Activated CD8-positive, alpha-beta memory T cell treated with anti-CD3 and anti-CD28 coated beads, Interleukin-2, amount 10 ng/mL, durations not matched to agents 7 days and 5 days (primary cell): ENCODE measurements at regions not wholly inside any gene's neighbourhood (a gene's known extent, or its start where the extent isn't known, plus 50 kb on each side); places are given as distances from the start of the nearest gene placed in this dataset.

Experiments used
- ATAC-seq: fragments of 150-1000 bp; cut with Tn5 transposase; one replicate; pipeline ENCODE4 v1.10.0; 2021; ENCODE audit warnings: moderate library complexity
- CTCF ChIA-PET: fragments of 350-600 bp; sonication (Branson Sonifier 250); formaldehyde crosslinking; loops from one replicate; lab custom pipeline; 2021; ENCODE audit warnings: antibody characterized with exemption; lab: Charles Lee
- DNase-seq: peaks from one replicate; pipeline ENCODE4 v3.0.0-alpha.2; 2020
- H3K27ac Mint-ChIP-seq: one replicate; pipeline ENCODE4 v1.8.0; 2021; ENCODE audit warnings: mild to moderate bottlenecking, mixed read lengths
- H3K27me3 Mint-ChIP-seq: one replicate; pipeline ENCODE4 v1.8.0; 2021; ENCODE audit warnings: mixed read lengths
- H3K36me3 Mint-ChIP-seq: one replicate; pipeline ENCODE4 v1.8.0; 2021; ENCODE audit warnings: mild to moderate bottlenecking, mixed read lengths
- H3K4me1 Mint-ChIP-seq: one replicate; pipeline ENCODE4 v1.8.0; 2021; ENCODE audit warnings: mixed read lengths
- H3K4me3 Mint-ChIP-seq: one replicate; pipeline ENCODE4 v1.8.0; 2021; ENCODE audit warnings: mild to moderate bottlenecking, moderate library complexity, mixed read lengths
- H3K9me3 Mint-ChIP-seq: one replicate; pipeline ENCODE4 v1.8.0; 2022; ENCODE audit warnings: low read depth, mixed read lengths

- CTCF ChIA-PET = interaction anchor here (1.8 kb wide), 1 partner anchor 75 kb away, joined by 4 read pairs; no protein-coding TSS in a partner anchor
- no peak for ATAC-seq
Observed at GRCh38 chr12:53820514-53821306, 68.9 kb upstream of the CISTR start.

GRCh38 chr12:53824001-53824712 is 72.4 kb upstream of the CISTR start:
- Mint-ChIP-seq H3K4me3 (no peak overlapping the region), H3K36me3 (no peaks in the 10 kb centered on the region), H3K27ac (no peak overlapping the region), H3K27me3 (peaks cover 60% of the 10 kb centered on the region), H3K9me3 (no peaks in the 10 kb centered on the region), H3K4me1 (no peaks in the 10 kb centered on the region)
- DNase-seq = no peak
- CTCF ChIA-PET = no interaction called here
- no peak for ATAC-seq

More at GRCh38 chr12:53820514-53821306, 68.9 kb upstream of the CISTR start:
- H3K27me3 Mint-ChIP-seq = peaks cover 81% of the 10 kb centered on the region
- H3K4me3 Mint-ChIP-seq = no peak overlapping the region
- no peaks in the 10 kb centered on the region for H3K36me3 Mint-ChIP-seq
- H3K27ac Mint-ChIP-seq = no peak overlapping the region
- DNase-seq = no peak
- H3K4me1 Mint-ChIP-seq = no peaks in the 10 kb centered on the region
- no peaks in the 10 kb centered on the region for H3K9me3 Mint-ChIP-seq

- H3K9me3 Mint-ChIP-seq = no peaks in the 10 kb centered on the region
- no peak overlapping the region for H3K4me3 Mint-ChIP-seq
- ATAC-seq (no peak), DNase-seq (no peak)
- no peaks in the 10 kb centered on the region for H3K4me1 Mint-ChIP-seq
- peaks cover 50% of the 10 kb centered on the region for H3K27me3 Mint-ChIP-seq
- CTCF ChIA-PET = interaction anchor here (0.6 kb wide), 1 partner anchor 377 kb away, joined by 3 read pairs; no protein-coding TSS in a partner anchor
- H3K36me3 Mint-ChIP-seq = no peaks in the 10 kb centered on the region
- H3K27ac Mint-ChIP-seq = no peak overlapping the region
Observed at GRCh38 chr12:53825246-53826081, 73.7 kb upstream of the CISTR start.

- ATAC-seq = no peak
- CTCF ChIA-PET = no interaction called here
- H3K27me3 Mint-ChIP-seq = peaks cover 44% of the 10 kb centered on the region
- no peaks in the 10 kb centered on the region for H3K36me3 Mint-ChIP-seq
- no peak overlapping the region for H3K27ac Mint-ChIP-seq
- H3K4me1 Mint-ChIP-seq = no peaks in the 10 kb centered on the region
- DNase-seq = no peak
- no peaks in the 10 kb centered on the region for H3K9me3 Mint-ChIP-seq
- no peak overlapping the region for H3K4me3 Mint-ChIP-seq
Observed at GRCh38 chr12:53827306-53827705, 75.5 kb upstream of the CISTR start.

GRCh38 chr12:53828598-53828997 is 76.8 kb upstream of the CISTR start:
- H3K4me3 Mint-ChIP-seq = no peak overlapping the region
- DNase-seq (no peak), ATAC-seq (no peak)
- H3K4me1 Mint-ChIP-seq = no peaks in the 10 kb centered on the region
- CTCF ChIA-PET = no interaction called here
- H3K9me3 Mint-ChIP-seq = no peaks in the 10 kb centered on the region
- no peak overlapping the region for H3K27ac Mint-ChIP-seq
- peaks cover 45% of the 10 kb centered on the region for H3K27me3 Mint-ChIP-seq
- H3K36me3 Mint-ChIP-seq = no peaks in the 10 kb centered on the region

- DNase-seq (no peak), ATAC-seq (no peak)
- CTCF ChIA-PET = interaction anchor here (1.2 kb wide), 1 partner anchor 37 kb away, joined by 3 read pairs; no protein-coding TSS in a partner anchor
- Mint-ChIP-seq H3K9me3 (no peaks in the 10 kb centered on the region), H3K27ac (no peak overlapping the region), H3K36me3 (no peaks in the 10 kb centered on the region), H3K4me3 (no peak overlapping the region), H3K4me1 (no peaks in the 10 kb centered on the region), H3K27me3 (peaks cover 45% of the 10 kb centered on the region)
Observed at GRCh38 chr12:53829130-53829819, 77.5 kb upstream of the CISTR start.

GRCh38 chr12:53830631-53831030 is 78.9 kb upstream of the CISTR start:
- DNase-seq (no peak), ATAC-seq (no peak)
- Mint-ChIP-seq H3K27me3 (peaks cover 45% of the 10 kb centered on the region), H3K4me3 (no peak overlapping the region), H3K9me3 (no peaks in the 10 kb centered on the region), H3K4me1 (no peaks in the 10 kb centered on the region), H3K27ac (no peak overlapping the region), H3K36me3 (no peaks in the 10 kb centered on the region)
- CTCF ChIA-PET = no interaction called here

- CTCF ChIA-PET = no interaction called here
- peaks cover 71% of the 10 kb centered on the region for H3K27me3 Mint-ChIP-seq
- H3K9me3 Mint-ChIP-seq = no peaks in the 10 kb centered on the region
- no peaks in the 10 kb centered on the region for H3K36me3 Mint-ChIP-seq
- no peak for ATAC-seq
- no peak for DNase-seq
- H3K27ac Mint-ChIP-seq = no peak overlapping the region
- no peaks in the 10 kb centered on the region for H3K4me1 Mint-ChIP-seq
- H3K4me3 Mint-ChIP-seq = no peak overlapping the region
Observed at GRCh38 chr12:53836119-53836655, 84.4 kb upstream of the CISTR start.

- Mint-ChIP-seq H3K9me3 (no peaks in the 10 kb centered on the region), H3K36me3 (no peaks in the 10 kb centered on the region), H3K27ac (no peak overlapping the region), H3K27me3 (peaks cover 67% of the 10 kb centered on the region), H3K4me1 (no peaks in the 10 kb centered on the region), H3K4me3 (no peak overlapping the region)
- DNase-seq (no peak), ATAC-seq (no peak)
- CTCF ChIA-PET = no interaction called here
Observed at GRCh38 chr12:53838978-53839377, 87.2 kb upstream of the CISTR start.

GRCh38 chr12:53840316-53840715 is 88.5 kb upstream of the CISTR start:
- Mint-ChIP-seq H3K4me1 (no peaks in the 10 kb centered on the region), H3K9me3 (no peaks in the 10 kb centered on the region), H3K27ac (no peak overlapping the region), H3K4me3 (no peak overlapping the region), H3K27me3 (peaks cover 64% of the 10 kb centered on the region), H3K36me3 (no peaks in the 10 kb centered on the region)
- ATAC-seq (no peak), DNase-seq (no peak)
- CTCF ChIA-PET = no interaction called here

- no peak overlapping the region for H3K27ac Mint-ChIP-seq
- peaks cover 53% of the 10 kb centered on the region for H3K27me3 Mint-ChIP-seq
- H3K4me1 Mint-ChIP-seq = no peaks in the 10 kb centered on the region
- CTCF ChIA-PET = no interaction called here
- H3K9me3 Mint-ChIP-seq = no peaks in the 10 kb centered on the region
- H3K4me3 Mint-ChIP-seq = no peak overlapping the region
- H3K36me3 Mint-ChIP-seq = no peaks in the 10 kb centered on the region
- ATAC-seq (no peak), DNase-seq (no peak)
Observed at GRCh38 chr12:53842686-53843085, 90.9 kb upstream of the CISTR start.

- ATAC-seq = no peak
- CTCF ChIA-PET = no interaction called here
- no peak for DNase-seq
- Mint-ChIP-seq H3K36me3 (no peaks in the 10 kb centered on the region), H3K27ac (no peak overlapping the region), H3K27me3 (peaks cover 57% of the 10 kb centered on the region), H3K9me3 (no peaks in the 10 kb centered on the region), H3K4me3 (no peak overlapping the region), H3K4me1 (no peaks in the 10 kb centered on the region)
Observed at GRCh38 chr12:53843545-53843944, 91.8 kb upstream of the CISTR start.
